H1 (cell line): ENCODE measurements at regions not wholly inside any gene's neighbourhood (a gene's known extent, or its start where the extent isn't known, plus 50 kb on each side); places are given as distances from the start of the nearest gene placed in this dataset.

ENCODE experiments used
- CTCF ChIA-PET: fragments of 300-600 bp; sonication (Branson Sonifier 250); formaldehyde crosslinking; loops from one replicate; lab custom pipeline; 2021; ENCODE audit not compliant: partially characterized antibody; lab: Charles Lee
- POLR2A ChIA-PET: fragments of 300-600 bp; sonication (Branson Sonifier 250); formaldehyde crosslinking; loops from one replicate; lab custom pipeline; 2021; ENCODE audit warnings: inconsistent platforms; ENCODE audit not compliant: partially characterized antibody; lab: Charles Lee
- DNase-seq, 2 experiments: peaks; one replicate each; pipeline versions ENCODE4 v3.0.0 to v3.0.0-alpha.2; 2010 to 2022; ENCODE audit warnings: low spot score in 2 of 2, low read depth in 1 of 2, mixed read lengths in 1 of 2
- FAIRE-seq: peaks from 2 replicates; lab custom pipeline; 2011; peaks lifted over from hg19 to GRCh38; lab: Jason Lieb, UNC
- H2AFZ ChIP-seq: 2 replicates; pipeline ENCODE4 v1.8.1; 2012; ENCODE audit warnings: low read length, inconsistent platforms
- H2AK5ac ChIP-seq: 2 replicates; pipeline ENCODE4 v1.6.1; 2013; ENCODE audit warnings: low read depth, low read length
- H2BK120ac ChIP-seq: replicated peaks from 2 replicates; pipeline ENCODE3; 2013; ENCODE audit warnings: low read depth, low read length, inconsistent platforms
- H2BK12ac ChIP-seq: 2 replicates; pipeline ENCODE4 v1.6.1; 2013; ENCODE audit warnings: low read depth, low read length
- H2BK15ac ChIP-seq: 2 replicates; pipeline ENCODE4 v1.6.1; 2013; ENCODE audit warnings: low read length
- H2BK20ac ChIP-seq: 2 replicates; pipeline ENCODE4 v1.6.1; 2013; ENCODE audit warnings: low read length
- H2BK5ac ChIP-seq: 2 replicates; pipeline ENCODE4 v1.6.1; 2013; ENCODE audit warnings: low read depth, low read length
- H3K14ac ChIP-seq: 2 replicates; pipeline ENCODE4 v1.6.1; 2013; ENCODE audit warnings: inconsistent platforms; ENCODE audit not compliant: insufficient read length
- H3K18ac ChIP-seq: 2 replicates; pipeline ENCODE4 v1.6.1; 2013; ENCODE audit warnings: low read length; ENCODE audit errors: extremely low read depth
- H3K23ac ChIP-seq: 2 replicates; pipeline ENCODE4 v1.6.1; 2013; ENCODE audit warnings: inconsistent platforms; ENCODE audit not compliant: insufficient read length
- H3K23me2 ChIP-seq: 2 replicates; pipeline ENCODE4 v1.6.1; 2013; ENCODE audit warnings: low read depth, low read length
- H3K27ac ChIP-seq: 2 replicates; pipeline ENCODE4 v1.6.1; 2011; ENCODE audit warnings: low read depth, low read length, inconsistent platforms
- H3K27me3 ChIP-seq, 4 experiments: replicated peaks in 1 of 4; 1 replicate in 1 of 4; 2 replicates in 3 of 4; pipeline versions ENCODE4 v1.6.1 to v1.8.1; 2011 to 2013; ENCODE audit warnings: low read length in 3 of 4, mild to moderate bottlenecking in 3 of 4, inconsistent platforms in 2 of 4, mixed read lengths in 2 of 4, moderate library complexity in 1 of 4; ENCODE audit not compliant: control insufficient read depth in 3 of 4, insufficient read depth in 3 of 4; ENCODE audit errors: extremely low read depth in 1 of 4
- H3K36me3 ChIP-seq, 4 experiments: 2 replicates each; pipeline versions ENCODE4 v1.6.1 to v1.8.1; 2011 to 2013; ENCODE audit warnings: mild to moderate bottlenecking in 4 of 4, low read length in 3 of 4, moderate library complexity in 2 of 4, control low read depth in 1 of 4, inconsistent platforms in 1 of 4; ENCODE audit not compliant: insufficient read depth in 4 of 4, control insufficient read depth in 2 of 4
- H3K4ac ChIP-seq: replicated peaks from 2 replicates; pipeline ENCODE3; 2013; ENCODE audit warnings: low read length, low read depth, mixed read lengths, inconsistent platforms; ENCODE audit not compliant: insufficient read length
- H3K4me1 ChIP-seq, 4 experiments: replicated peaks in 1 of 4; 1 replicate in 1 of 4; 2 replicates in 3 of 4; pipeline versions ENCODE4 v1.6.1 to v1.8.1; 2011 to 2013; ENCODE audit warnings: low read length in 3 of 4, inconsistent platforms in 2 of 4, mixed read lengths in 1 of 4; ENCODE audit not compliant: insufficient read depth in 4 of 4, control insufficient read depth in 3 of 4
- H3K4me2 ChIP-seq, 2 experiments: 2 replicates each; pipeline versions ENCODE4 v1.6.1 to v1.8.1; 2011 to 2013; ENCODE audit warnings: low read depth in 2 of 2, low read length in 2 of 2, control low read depth in 1 of 2, inconsistent platforms in 1 of 2, mild to moderate bottlenecking in 1 of 2; ENCODE audit not compliant: insufficient read depth in 1 of 2
- H3K4me3 ChIP-seq, 4 experiments: fragments of 200-600, 300-600 bp in 1 of 4; sonication (generic), shearing (Covaris generic), sonication (Bioruptor Twin) in 1 of 4; 2 replicates each; pipeline versions ENCODE4 v1.5.1 to v1.8.1; 2011 to 2016; ENCODE audit warnings: low read length in 4 of 4, low read depth in 3 of 4, control low read depth in 2 of 4, inconsistent platforms in 2 of 4, mild to moderate bottlenecking in 2 of 4, mixed read lengths in 1 of 4, moderate library complexity in 1 of 4; ENCODE audit not compliant: insufficient read depth in 2 of 4; ENCODE audit errors: extremely low read depth in 1 of 4
- H3K56ac ChIP-seq: replicated peaks from 2 replicates; pipeline ENCODE3; 2013; ENCODE audit warnings: low read depth, mild to moderate bottlenecking, mixed read lengths, low read length, inconsistent platforms; ENCODE audit not compliant: insufficient read length
- H3K79me1 ChIP-seq: 2 replicates; pipeline ENCODE4 v1.6.1; 2013; ENCODE audit warnings: low read depth, low read length, control low read depth
- H3K79me2 ChIP-seq, 2 experiments: 2 replicates each; pipeline versions ENCODE4 v1.6.1 to v1.8.1; 2012 to 2013; ENCODE audit warnings: low read length in 2 of 2, mild to moderate bottlenecking in 2 of 2, inconsistent platforms in 1 of 2; ENCODE audit not compliant: insufficient read depth in 2 of 2, control insufficient read depth in 1 of 2
- H3K9ac ChIP-seq, 4 experiments: replicated peaks in 1 of 4; 1 replicate in 1 of 4; 2 replicates in 3 of 4; pipeline versions ENCODE4 v1.6.1 to v1.8.1; 2011 to 2013; ENCODE audit warnings: low read depth in 3 of 4, low read length in 3 of 4, control low read depth in 2 of 4, mild to moderate bottlenecking in 2 of 4, moderate library complexity in 2 of 4, inconsistent platforms in 1 of 4; ENCODE audit errors: extremely low read depth in 1 of 4
- H3K9me3 ChIP-seq, 2 experiments: 2 replicates each; pipeline versions ENCODE4 v1.6.1 to v1.8.1; 2012 to 2013; ENCODE audit warnings: mild to moderate bottlenecking in 2 of 2, moderate library complexity in 2 of 2, control low read depth in 1 of 2, inconsistent platforms in 1 of 2, low read depth in 1 of 2, low read length in 1 of 2, mixed read lengths in 1 of 2; ENCODE audit not compliant: insufficient read depth in 2 of 2
- H4K20me1 ChIP-seq, 2 experiments: replicated peaks in 1 of 2; 2 replicates each; pipeline versions ENCODE3 to v1.8.1; 2011 to 2013; ENCODE audit warnings: inconsistent platforms in 2 of 2, low read length in 2 of 2, mild to moderate bottlenecking in 1 of 2; ENCODE audit not compliant: insufficient read depth in 2 of 2, control insufficient read depth in 1 of 2
- H4K5ac ChIP-seq: 2 replicates; pipeline ENCODE4 v1.6.1; 2013; ENCODE audit warnings: low read length, low read depth, mixed read lengths, inconsistent platforms; ENCODE audit not compliant: insufficient read length
- H4K8ac ChIP-seq: 2 replicates; pipeline ENCODE4 v1.8.0; 2013; ENCODE audit warnings: mild to moderate bottlenecking, moderate library complexity, low read length, inconsistent platforms; ENCODE audit not compliant: insufficient read depth; ENCODE audit errors: extremely low read depth
- H4K91ac ChIP-seq: replicated peaks from 2 replicates; pipeline ENCODE3; 2013; ENCODE audit warnings: low read length, mixed read lengths, inconsistent platforms; ENCODE audit not compliant: insufficient read length
- BACH1 ChIP-seq: IDR thresholded peaks from 2 replicates; pipeline ENCODE4 v1.6.1; 2012; ENCODE audit warnings: low read length, improper control_type of control experiment
- CBX5 ChIP-seq: fragments of 300-800, 300-1000 bp; sonication (generic); IDR thresholded peaks from 2 replicates; pipeline ENCODE4 v1.7.1; 2016; ENCODE audit warnings: antibody characterized with exemption, low read length, low read depth
- CBX8 ChIP-seq: fragments of 300-800, 300-1000 bp; sonication (generic); IDR thresholded peaks from 2 replicates; pipeline ENCODE4 v1.7.1; 2016; ENCODE audit warnings: low read depth, low read length, borderline replicate concordance
- CTBP2 ChIP-seq: IDR thresholded peaks from 2 replicates; pipeline ENCODE4 v1.7.0; 2011; ENCODE audit warnings: borderline replicate concordance, mild to moderate bottlenecking, moderate library complexity, mixed read lengths, low read length; ENCODE audit not compliant: insufficient read depth, insufficient read length
- EGR1 ChIP-seq: IDR thresholded peaks from 2 replicates; pipeline ENCODE4 v1.6.1; 2011; ENCODE audit warnings: low read depth, low read length, borderline replicate concordance
- NANOG ChIP-seq: IDR thresholded peaks from 2 replicates; pipeline ENCODE4 v1.6.1; 2011; ENCODE audit warnings: low read length, low read depth, mild to moderate bottlenecking, inconsistent platforms; ENCODE audit not compliant: insufficient read depth, poor library complexity, severe bottlenecking
- NRF1 ChIP-seq: IDR thresholded peaks from 2 replicates; pipeline ENCODE4 v1.6.1; 2011; ENCODE audit warnings: mild to moderate bottlenecking, low read depth, low read length, improper control_type of control experiment
- POLR2A ChIP-seq, 2 experiments: IDR thresholded peaks; 1 replicate in 1 of 2; 2 replicates in 1 of 2; pipeline ENCODE4 v1.6.1; 2011; ENCODE audit warnings: low read depth in 2 of 2, low read length in 2 of 2, mild to moderate bottlenecking in 2 of 2; ENCODE audit errors: control extremely low read depth in 1 of 2
- WGBS, 2 experiments: shearing (Covaris generic) in 1 of 2; methylation state at CpG; one replicate each; pipeline versions ENCODE4 v1.1.6 to v1.1.7; 2013 to 2015; ENCODE audit warnings: low lambda C conversion rate in 2 of 2, mixed read lengths in 2 of 2, inconsistent platforms in 1 of 2, low coverage in 1 of 2, missing lambda C conversion rate in 1 of 2; ENCODE audit not compliant: insufficient replicate concordance in 2 of 2, insufficient coverage in 1 of 2, insufficient read length in 1 of 2; ENCODE audit errors: extremely low coverage in 1 of 2, missing lambda C conversion rate in 1 of 2; 5-methylcytosine and 5-hydroxymethylcytosine counted together

- TF ChIP-seq CBX5 = no peak
- no peak for TF ChIP-seq CTBP2
- TF ChIP-seq BACH1 = no peak
- TF ChIP-seq NANOG = no peak
- no peak for TF ChIP-seq CBX8
- no peak for TF ChIP-seq EGR1
- no peak for TF ChIP-seq NRF1
- TF ChIP-seq POLR2A (IDR thresholded peaks at IDR 0.05; ENCODE audit: control extremely low read depth in 1 of 2, low read depth in 2 of 2, low read length in 2 of 2) = no peak
- TF ChIP-seq, all 59 proteins: peak for 0
- Histone ChIP-seq H2BK120ac (no peak overlapping the region), H3K79me2 (no peaks in the 10 kb centered on the region), H3K23me2 (no peaks in the 10 kb centered on the region), H2AFZ (no peak overlapping the region), H2BK15ac (no peak overlapping the region), H2AK5ac (no peak overlapping the region), H2BK12ac (no peak overlapping the region), H3K4me2 (no peak overlapping the region), H4K91ac (no peak overlapping the region), H3K4me1 (no peaks in the 10 kb centered on the region), H3K27me3 (no peaks in the 10 kb centered on the region), H2BK20ac (no peak overlapping the region), H3K4ac (no peak overlapping the region), H4K20me1 (no peaks in the 10 kb centered on the region), H3K36me3 (no peaks in the 10 kb centered on the region), H3K27ac (no peak overlapping the region), H3K9me3 (no peaks in the 10 kb centered on the region), H4K5ac (no peak overlapping the region), H3K23ac (no peak overlapping the region), H3K9ac (no peak overlapping the region), H3K56ac (no peak overlapping the region), H3K14ac (no peak overlapping the region), H3K79me1 (no peaks in the 10 kb centered on the region), H3K18ac (no peak overlapping the region), H4K8ac (no peak overlapping the region), H2BK5ac (no peak overlapping the region), H3K4me3 (no peak overlapping the region)
- WGBS, 2 experiments = 94% methylated on average over 2 of the region's 2 CpGs; no CpG with 5 or more reads in 1 of the 2 experiments
- no peak for FAIRE-seq
- POLR2A ChIA-PET = no interaction called here
- CTCF ChIA-PET = no interaction called here
- no peak for DNase-seq
These were observed 561.8 kb upstream of the LRRN3 start for GRCh38 chr7:110529175-110529574.
